GM12878 (cell line): ENCODE measurements at regions not wholly inside any gene's neighbourhood (a gene's known extent, or its start where the extent isn't known, plus 50 kb on each side); places are given as distances from the start of the nearest gene placed in this dataset.

ENCODE experiments used
- ATAC-seq: fragments of 200-7000 bp; cut with Tn5 transposase; 3 replicates; pipeline ENCODE4 v1.9.1; 2020; ENCODE audit warnings: mild to moderate bottlenecking, moderate library complexity
- BruUV-seq: library from RNA; stranded (reverse); fragments of 400-500 nt; replicated peaks from 2 replicates; lab custom pipeline; 2021; lab: Mats Ljungman, UMichigan
- CTCF ChIA-PET: fragments of 300-600 bp; sonication (Branson Sonifier 250); formaldehyde crosslinking; extraction: SDS; loops from one replicate; lab custom pipeline; 2021; ENCODE audit warnings: inconsistent platforms; lab: Yijun Ruan, JAX
- POLR2A ChIA-PET: fragments of 350-600 bp; formaldehyde crosslinking; extraction: SDS; loops from one replicate; lab custom pipeline; 2021; ENCODE audit warnings: inconsistent platforms; lab: Charles Lee
- RAD21 ChIA-PET: fragments of 300-600 bp; sonication (Branson Sonifier 250); formaldehyde crosslinking; loops from one replicate; lab custom pipeline; 2023; ENCODE audit warnings: antibody characterized with exemption; ENCODE audit not compliant: unreplicated experiment; lab: Charles Lee
- SMC1A ChIA-PET: fragments of 300-600 bp; sonication (Branson Sonifier 250); formaldehyde crosslinking; loops from one replicate; lab custom pipeline; 2023; ENCODE audit not compliant: unreplicated experiment, uncharacterized antibody; lab: Charles Lee
- DNase-seq: peaks from one replicate; pipeline ENCODE4 v3.0.0-alpha.2; 2011; ENCODE audit warnings: low read depth, low spot score
- FAIRE-seq: peaks from 3 replicates; lab custom pipeline; 2011; peaks lifted over from hg19 to GRCh38; lab: Jason Lieb, UNC
- H2AFZ ChIP-seq: 2 replicates; pipeline ENCODE4 v1.6.0; 2011; ENCODE audit warnings: low read depth, low read length, control low read depth; ENCODE audit not compliant: control insufficient read depth
- H3K27ac ChIP-seq: 2 replicates; pipeline ENCODE4 v1.5.1; 2011; ENCODE audit warnings: control low read depth; ENCODE audit not compliant: control insufficient read depth, insufficient read depth
- H3K27me3 ChIP-seq, 2 experiments: replicated peaks in 1 of 2; 2 replicates each; pipeline versions ENCODE4 v1.6.0 to v1.6.1; 2011; ENCODE audit warnings: low read length in 1 of 2; ENCODE audit not compliant: control insufficient read depth in 2 of 2, insufficient read depth in 2 of 2
- H3K36me3 ChIP-seq, 2 experiments: 2 replicates each; pipeline ENCODE4 v1.5.1; 2011; ENCODE audit warnings: low read length in 1 of 2; ENCODE audit not compliant: control insufficient read depth in 2 of 2, insufficient read depth in 2 of 2
- H3K4me1 ChIP-seq: 2 replicates; pipeline ENCODE4 v1.6.1; 2011; ENCODE audit warnings: mild to moderate bottlenecking, low read length, moderate library complexity, mixed read lengths; ENCODE audit not compliant: control insufficient read depth, insufficient read depth
- H3K4me2 ChIP-seq: 2 replicates; pipeline ENCODE4 v1.6.0; 2011; ENCODE audit warnings: control low read depth; ENCODE audit not compliant: control insufficient read depth, insufficient read depth
- H3K4me3 ChIP-seq: fragments of 200-600 bp; sonication (generic); 2 replicates; pipeline ENCODE4 v1.5.1; 2016
- H3K79me2 ChIP-seq: 2 replicates; pipeline ENCODE4 v1.6.0; 2011; ENCODE audit warnings: low read length; ENCODE audit not compliant: control insufficient read depth, insufficient read depth
- H3K9ac ChIP-seq: 2 replicates; pipeline ENCODE4 v1.8.0; 2011; ENCODE audit warnings: low read length, control low read depth, mixed read lengths; ENCODE audit not compliant: control insufficient read depth, insufficient read depth
- H3K9me3 ChIP-seq: replicated peaks from 3 replicates; pipeline ENCODE4 v1.5.1; 2011; ENCODE audit warnings: mild to moderate bottlenecking, low read length; ENCODE audit not compliant: control insufficient read depth, insufficient read depth
- H4K20me1 ChIP-seq: 2 replicates; pipeline ENCODE4 v1.6.0; 2011; ENCODE audit not compliant: control insufficient read depth, insufficient read depth
- BCL11A ChIP-seq: IDR thresholded peaks from 2 replicates; pipeline ENCODE4 v1.6.1; 2011; ENCODE audit warnings: low read depth, low read length
- CBX3 ChIP-seq: fragments of 200-600 bp; sonication (generic); IDR thresholded peaks from 2 replicates; pipeline ENCODE4 v1.6.1; 2016; ENCODE audit warnings: low read depth, borderline replicate concordance
- CEBPZ ChIP-seq: fragments of 150-350 bp; IDR thresholded peaks from 2 replicates; pipeline ENCODE4 v1.6.1; 2016; ENCODE audit warnings: low read depth, low read length
- E2F4 ChIP-seq: IDR thresholded peaks from 2 replicates; pipeline ENCODE4 v1.6.1; 2012; ENCODE audit warnings: low read depth, low read length, improper control_type of control experiment
- EP300 ChIP-seq, 2 experiments: fragments of 150-350 bp in 1 of 2; IDR thresholded peaks; 2 replicates each; pipeline ENCODE4 v1.6.1; 2011 to 2012; ENCODE audit warnings: low read depth in 2 of 2, low read length in 2 of 2, borderline replicate concordance in 1 of 2, improper control_type of control experiment in 1 of 2, inconsistent platforms in 1 of 2; ENCODE audit not compliant: control insufficient read depth in 1 of 2
- FOXK2 ChIP-seq: fragments of 450-650 bp; IDR thresholded peaks from 2 replicates; pipeline ENCODE4 v1.6.1; 2017; ENCODE audit warnings: mild to moderate bottlenecking, moderate library complexity
- PAX5 ChIP-seq: IDR thresholded peaks from 2 replicates; pipeline ENCODE4 v1.6.1; 2011; ENCODE audit warnings: low read depth, low read length, borderline replicate concordance
- POLR2AphosphoS2 ChIP-seq: IDR thresholded peaks from 2 replicates; pipeline ENCODE4 v1.6.1; 2011; ENCODE audit warnings: low read depth, mild to moderate bottlenecking, low read length, improper control_type of control experiment, moderate library complexity
- POLR2AphosphoS5 ChIP-seq: IDR thresholded peaks from 2 replicates; pipeline ENCODE4 v1.6.1; 2011; ENCODE audit warnings: mild to moderate bottlenecking, low read length, inconsistent platforms
- SREBF1 ChIP-seq: IDR thresholded peaks from 2 replicates; pipeline ENCODE4 v1.6.1; 2012; ENCODE audit warnings: mild to moderate bottlenecking, low read length
- WGBS: methylation state at CpG from one replicate; pipeline ENCODE4 v1.1.6; 2016; ENCODE audit warnings: low lambda C conversion rate; ENCODE audit not compliant: insufficient replicate concordance, insufficient coverage; ENCODE audit errors: missing lambda C conversion rate; 5-methylcytosine and 5-hydroxymethylcytosine counted together
- in situ Hi-C: fragments of 300-500 bp; cut with MboI; formaldehyde crosslinking; loops from 9 replicates; pipeline ENCODE4 v1.14.3; 2018; ENCODE audit warnings: mixed read lengths
- intact Hi-C: fragments of 100-400 bp; cut with micrococcal nuclease; formaldehyde crosslinking; loops from one replicate; pipeline ENCODE4 v1.14.2; 2022; ENCODE audit not compliant: unreplicated experiment
- TF ChIP-seq, protein P1 (sequence below): fragments of 450-650 bp; IDR thresholded peaks from 2 replicates; pipeline ENCODE4 v1.6.1; 2016; ENCODE audit warnings: mild to moderate bottlenecking
- TF ChIP-seq, protein P2 (sequence below): fragments of 450-650 bp; IDR thresholded peaks from 2 replicates; pipeline ENCODE4 v1.6.1; 2017; ENCODE audit warnings: mild to moderate bottlenecking, moderate library complexity

GRCh38 chr11:71084306-71085012 lies 167.9 kb downstream of the SHANK2 start:
- no peak for DNase-seq
- H3K9ac ChIP-seq = no peak overlapping the region
- no peak overlapping the region for H3K4me2 ChIP-seq
- ChIA-PET CTCF (interaction anchor here (1.2 kb wide), 1 partner anchor 336 kb away, joined by 4 read pairs; no protein-coding TSS in a partner anchor), POLR2A (no interaction called here), RAD21 (no interaction called here), SMC1A (no interaction called here)
- no peak overlapping the region for H2AFZ ChIP-seq
- no peak overlapping the region for H3K27ac ChIP-seq
- H4K20me1 ChIP-seq = no peaks in the 10 kb centered on the region
- H3K27me3 ChIP-seq = no peaks in the 10 kb centered on the region
- BruUV-seq = no TSS peak
- in situ Hi-C loops = no loop called here
- no peak for ATAC-seq
- 46% methylated on average over 9 of the region's 9 CpGs for WGBS
- no peaks in the 10 kb centered on the region for H3K79me2 ChIP-seq
- intact Hi-C loops = no loop called here
- no peaks in the 10 kb centered on the region for H3K9me3 ChIP-seq
- no peaks in the 10 kb centered on the region for H3K4me1 ChIP-seq
- no peaks in the 10 kb centered on the region for H3K36me3 ChIP-seq
- FAIRE-seq = no peak
- H3K4me3 ChIP-seq = no peak overlapping the region
- TF ChIP-seq BCL11A (no peak), PAX5 (no peak), POLR2AphosphoS2 (no peak), CBX3 (no peak), SREBF1 (no peak), CEBPZ (no peak), FOXK2 (no peak), EP300 (IDR thresholded peaks at IDR 0.05; ENCODE audit: borderline replicate concordance in 1 of 2, control insufficient read depth in 1 of 2, low read depth in 2 of 2, low read length in 2 of 2) (no peak), POLR2AphosphoS5 (no peak), E2F4 (no peak)
- TF ChIP-seq, protein P1, sequence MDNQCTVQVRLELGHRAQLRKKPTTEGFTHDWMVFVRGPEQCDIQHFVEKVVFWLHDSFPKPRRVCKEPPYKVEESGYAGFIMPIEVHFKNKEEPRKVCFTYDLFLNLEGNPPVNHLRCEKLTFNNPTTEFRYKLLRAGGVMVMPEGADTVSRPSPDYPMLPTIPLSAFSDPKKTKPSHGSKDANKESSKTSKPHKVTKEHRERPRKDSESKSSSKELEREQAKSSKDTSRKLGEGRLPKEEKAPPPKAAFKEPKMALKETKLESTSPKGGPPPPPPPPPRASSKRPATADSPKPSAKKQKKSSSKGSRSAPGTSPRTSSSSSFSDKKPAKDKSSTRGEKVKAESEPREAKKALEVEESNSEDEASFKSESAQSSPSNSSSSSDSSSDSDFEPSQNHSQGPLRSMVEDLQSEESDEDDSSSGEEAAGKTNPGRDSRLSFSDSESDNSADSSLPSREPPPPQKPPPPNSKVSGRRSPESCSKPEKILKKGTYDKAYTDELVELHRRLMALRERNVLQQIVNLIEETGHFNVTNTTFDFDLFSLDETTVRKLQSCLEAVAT = no peak
- TF ChIP-seq, protein P2, sequence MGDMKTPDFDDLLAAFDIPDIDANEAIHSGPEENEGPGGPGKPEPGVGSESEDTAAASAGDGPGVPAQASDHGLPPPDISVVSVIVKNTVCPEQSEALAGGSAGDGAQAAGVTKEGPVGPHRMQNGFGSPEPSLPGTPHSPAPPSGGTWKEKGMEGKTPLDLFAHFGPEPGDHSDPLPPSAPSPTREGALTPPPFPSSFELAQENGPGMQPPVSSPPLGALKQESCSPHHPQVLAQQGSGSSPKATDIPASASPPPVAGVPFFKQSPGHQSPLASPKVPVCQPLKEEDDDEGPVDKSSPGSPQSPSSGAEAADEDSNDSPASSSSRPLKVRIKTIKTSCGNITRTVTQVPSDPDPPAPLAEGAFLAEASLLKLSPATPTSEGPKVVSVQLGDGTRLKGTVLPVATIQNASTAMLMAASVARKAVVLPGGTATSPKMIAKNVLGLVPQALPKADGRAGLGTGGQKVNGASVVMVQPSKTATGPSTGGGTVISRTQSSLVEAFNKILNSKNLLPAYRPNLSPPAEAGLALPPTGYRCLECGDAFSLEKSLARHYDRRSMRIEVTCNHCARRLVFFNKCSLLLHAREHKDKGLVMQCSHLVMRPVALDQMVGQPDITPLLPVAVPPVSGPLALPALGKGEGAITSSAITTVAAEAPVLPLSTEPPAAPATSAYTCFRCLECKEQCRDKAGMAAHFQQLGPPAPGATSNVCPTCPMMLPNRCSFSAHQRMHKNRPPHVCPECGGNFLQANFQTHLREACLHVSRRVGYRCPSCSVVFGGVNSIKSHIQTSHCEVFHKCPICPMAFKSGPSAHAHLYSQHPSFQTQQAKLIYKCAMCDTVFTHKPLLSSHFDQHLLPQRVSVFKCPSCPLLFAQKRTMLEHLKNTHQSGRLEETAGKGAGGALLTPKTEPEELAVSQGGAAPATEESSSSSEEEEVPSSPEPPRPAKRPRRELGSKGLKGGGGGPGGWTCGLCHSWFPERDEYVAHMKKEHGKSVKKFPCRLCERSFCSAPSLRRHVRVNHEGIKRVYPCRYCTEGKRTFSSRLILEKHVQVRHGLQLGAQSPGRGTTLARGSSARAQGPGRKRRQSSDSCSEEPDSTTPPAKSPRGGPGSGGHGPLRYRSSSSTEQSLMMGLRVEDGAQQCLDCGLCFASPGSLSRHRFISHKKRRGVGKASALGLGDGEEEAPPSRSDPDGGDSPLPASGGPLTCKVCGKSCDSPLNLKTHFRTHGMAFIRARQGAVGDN = no peak
